H1 (cell line): ENCODE measurements at regions not wholly inside any gene's neighbourhood (a gene's known extent, or its start where the extent isn't known, plus 50 kb on each side); places are given as distances from the start of the nearest gene placed in this dataset.

ENCODE experiments used
- CTCF ChIA-PET: fragments of 300-600 bp; sonication (Branson Sonifier 250); formaldehyde crosslinking; loops from one replicate; lab custom pipeline; 2021; ENCODE audit not compliant: partially characterized antibody; lab: Charles Lee
- POLR2A ChIA-PET: fragments of 300-600 bp; sonication (Branson Sonifier 250); formaldehyde crosslinking; loops from one replicate; lab custom pipeline; 2021; ENCODE audit warnings: inconsistent platforms; ENCODE audit not compliant: partially characterized antibody; lab: Charles Lee
- DNase-seq, 2 experiments: peaks; one replicate each; pipeline versions ENCODE4 v3.0.0 to v3.0.0-alpha.2; 2010 to 2022; ENCODE audit warnings: low spot score in 2 of 2, low read depth in 1 of 2, mixed read lengths in 1 of 2
- FAIRE-seq: peaks from 2 replicates; lab custom pipeline; 2011; peaks lifted over from hg19 to GRCh38; lab: Jason Lieb, UNC
- H2AFZ ChIP-seq: 2 replicates; pipeline ENCODE4 v1.8.1; 2012; ENCODE audit warnings: low read length, inconsistent platforms
- H2AK5ac ChIP-seq: 2 replicates; pipeline ENCODE4 v1.6.1; 2013; ENCODE audit warnings: low read depth, low read length
- H2BK120ac ChIP-seq: replicated peaks from 2 replicates; pipeline ENCODE3; 2013; ENCODE audit warnings: low read depth, low read length, inconsistent platforms
- H2BK12ac ChIP-seq: 2 replicates; pipeline ENCODE4 v1.6.1; 2013; ENCODE audit warnings: low read depth, low read length
- H2BK15ac ChIP-seq: 2 replicates; pipeline ENCODE4 v1.6.1; 2013; ENCODE audit warnings: low read length
- H2BK20ac ChIP-seq: 2 replicates; pipeline ENCODE4 v1.6.1; 2013; ENCODE audit warnings: low read length
- H2BK5ac ChIP-seq: 2 replicates; pipeline ENCODE4 v1.6.1; 2013; ENCODE audit warnings: low read depth, low read length
- H3K14ac ChIP-seq: 2 replicates; pipeline ENCODE4 v1.6.1; 2013; ENCODE audit warnings: inconsistent platforms; ENCODE audit not compliant: insufficient read length
- H3K18ac ChIP-seq: 2 replicates; pipeline ENCODE4 v1.6.1; 2013; ENCODE audit warnings: low read length; ENCODE audit errors: extremely low read depth
- H3K23ac ChIP-seq: 2 replicates; pipeline ENCODE4 v1.6.1; 2013; ENCODE audit warnings: inconsistent platforms; ENCODE audit not compliant: insufficient read length
- H3K23me2 ChIP-seq: 2 replicates; pipeline ENCODE4 v1.6.1; 2013; ENCODE audit warnings: low read depth, low read length
- H3K27ac ChIP-seq: 2 replicates; pipeline ENCODE4 v1.6.1; 2011; ENCODE audit warnings: low read depth, low read length, inconsistent platforms
- H3K27me3 ChIP-seq, 4 experiments: replicated peaks in 1 of 4; 1 replicate in 1 of 4; 2 replicates in 3 of 4; pipeline versions ENCODE4 v1.6.1 to v1.8.1; 2011 to 2013; ENCODE audit warnings: low read length in 3 of 4, mild to moderate bottlenecking in 3 of 4, inconsistent platforms in 2 of 4, mixed read lengths in 2 of 4, moderate library complexity in 1 of 4; ENCODE audit not compliant: control insufficient read depth in 3 of 4, insufficient read depth in 3 of 4; ENCODE audit errors: extremely low read depth in 1 of 4
- H3K36me3 ChIP-seq, 4 experiments: 2 replicates each; pipeline versions ENCODE4 v1.6.1 to v1.8.1; 2011 to 2013; ENCODE audit warnings: mild to moderate bottlenecking in 4 of 4, low read length in 3 of 4, moderate library complexity in 2 of 4, control low read depth in 1 of 4, inconsistent platforms in 1 of 4; ENCODE audit not compliant: insufficient read depth in 4 of 4, control insufficient read depth in 2 of 4
- H3K4ac ChIP-seq: replicated peaks from 2 replicates; pipeline ENCODE3; 2013; ENCODE audit warnings: low read length, low read depth, mixed read lengths, inconsistent platforms; ENCODE audit not compliant: insufficient read length
- H3K4me1 ChIP-seq, 4 experiments: replicated peaks in 1 of 4; 1 replicate in 1 of 4; 2 replicates in 3 of 4; pipeline versions ENCODE4 v1.6.1 to v1.8.1; 2011 to 2013; ENCODE audit warnings: low read length in 3 of 4, inconsistent platforms in 2 of 4, mixed read lengths in 1 of 4; ENCODE audit not compliant: insufficient read depth in 4 of 4, control insufficient read depth in 3 of 4
- H3K4me2 ChIP-seq, 2 experiments: 2 replicates each; pipeline versions ENCODE4 v1.6.1 to v1.8.1; 2011 to 2013; ENCODE audit warnings: low read depth in 2 of 2, low read length in 2 of 2, control low read depth in 1 of 2, inconsistent platforms in 1 of 2, mild to moderate bottlenecking in 1 of 2; ENCODE audit not compliant: insufficient read depth in 1 of 2
- H3K4me3 ChIP-seq, 4 experiments: fragments of 200-600, 300-600 bp in 1 of 4; sonication (generic), shearing (Covaris generic), sonication (Bioruptor Twin) in 1 of 4; 2 replicates each; pipeline versions ENCODE4 v1.5.1 to v1.8.1; 2011 to 2016; ENCODE audit warnings: low read length in 4 of 4, low read depth in 3 of 4, control low read depth in 2 of 4, inconsistent platforms in 2 of 4, mild to moderate bottlenecking in 2 of 4, mixed read lengths in 1 of 4, moderate library complexity in 1 of 4; ENCODE audit not compliant: insufficient read depth in 2 of 4; ENCODE audit errors: extremely low read depth in 1 of 4
- H3K56ac ChIP-seq: replicated peaks from 2 replicates; pipeline ENCODE3; 2013; ENCODE audit warnings: low read depth, mild to moderate bottlenecking, mixed read lengths, low read length, inconsistent platforms; ENCODE audit not compliant: insufficient read length
- H3K79me1 ChIP-seq: 2 replicates; pipeline ENCODE4 v1.6.1; 2013; ENCODE audit warnings: low read depth, low read length, control low read depth
- H3K79me2 ChIP-seq, 2 experiments: 2 replicates each; pipeline versions ENCODE4 v1.6.1 to v1.8.1; 2012 to 2013; ENCODE audit warnings: low read length in 2 of 2, mild to moderate bottlenecking in 2 of 2, inconsistent platforms in 1 of 2; ENCODE audit not compliant: insufficient read depth in 2 of 2, control insufficient read depth in 1 of 2
- H3K9ac ChIP-seq, 4 experiments: replicated peaks in 1 of 4; 1 replicate in 1 of 4; 2 replicates in 3 of 4; pipeline versions ENCODE4 v1.6.1 to v1.8.1; 2011 to 2013; ENCODE audit warnings: low read depth in 3 of 4, low read length in 3 of 4, control low read depth in 2 of 4, mild to moderate bottlenecking in 2 of 4, moderate library complexity in 2 of 4, inconsistent platforms in 1 of 4; ENCODE audit errors: extremely low read depth in 1 of 4
- H3K9me3 ChIP-seq, 2 experiments: 2 replicates each; pipeline versions ENCODE4 v1.6.1 to v1.8.1; 2012 to 2013; ENCODE audit warnings: mild to moderate bottlenecking in 2 of 2, moderate library complexity in 2 of 2, control low read depth in 1 of 2, inconsistent platforms in 1 of 2, low read depth in 1 of 2, low read length in 1 of 2, mixed read lengths in 1 of 2; ENCODE audit not compliant: insufficient read depth in 2 of 2
- H4K20me1 ChIP-seq, 2 experiments: replicated peaks in 1 of 2; 2 replicates each; pipeline versions ENCODE3 to v1.8.1; 2011 to 2013; ENCODE audit warnings: inconsistent platforms in 2 of 2, low read length in 2 of 2, mild to moderate bottlenecking in 1 of 2; ENCODE audit not compliant: insufficient read depth in 2 of 2, control insufficient read depth in 1 of 2
- H4K5ac ChIP-seq: 2 replicates; pipeline ENCODE4 v1.6.1; 2013; ENCODE audit warnings: low read length, low read depth, mixed read lengths, inconsistent platforms; ENCODE audit not compliant: insufficient read length
- H4K8ac ChIP-seq: 2 replicates; pipeline ENCODE4 v1.8.0; 2013; ENCODE audit warnings: mild to moderate bottlenecking, moderate library complexity, low read length, inconsistent platforms; ENCODE audit not compliant: insufficient read depth; ENCODE audit errors: extremely low read depth
- H4K91ac ChIP-seq: replicated peaks from 2 replicates; pipeline ENCODE3; 2013; ENCODE audit warnings: low read length, mixed read lengths, inconsistent platforms; ENCODE audit not compliant: insufficient read length
- BACH1 ChIP-seq: IDR thresholded peaks from 2 replicates; pipeline ENCODE4 v1.6.1; 2012; ENCODE audit warnings: low read length, improper control_type of control experiment
- CBX5 ChIP-seq: fragments of 300-800, 300-1000 bp; sonication (generic); IDR thresholded peaks from 2 replicates; pipeline ENCODE4 v1.7.1; 2016; ENCODE audit warnings: antibody characterized with exemption, low read length, low read depth
- CHD2 ChIP-seq: IDR thresholded peaks from 2 replicates; pipeline ENCODE4 v1.6.1; 2012; ENCODE audit warnings: low read length, improper control_type of control experiment
- CTCF ChIP-seq, 3 experiments: IDR thresholded peaks; 1 replicate in 2 of 3; 2 replicates in 1 of 3; pipeline versions ENCODE4 v1.5.1 to v1.6.1; 2011; ENCODE audit warnings: low read length in 3 of 3, mild to moderate bottlenecking in 3 of 3, inconsistent platforms in 2 of 3, low read depth in 1 of 3, moderate library complexity in 1 of 3; ENCODE audit not compliant: insufficient read depth in 1 of 3; ENCODE audit errors: control extremely low read depth in 1 of 3
- EGR1 ChIP-seq: IDR thresholded peaks from 2 replicates; pipeline ENCODE4 v1.6.1; 2011; ENCODE audit warnings: low read depth, low read length, borderline replicate concordance
- HDAC2 ChIP-seq, 2 experiments: fragments of 300-600 bp in 1 of 2; sonication (generic) in 1 of 2; IDR thresholded peaks; 2 replicates each; pipeline ENCODE4 v1.6.1; 2011 to 2012; ENCODE audit warnings: low read depth in 2 of 2, low read length in 2 of 2, mild to moderate bottlenecking in 2 of 2, moderate library complexity in 2 of 2, borderline replicate concordance in 1 of 2, inconsistent platforms in 1 of 2
- JUND ChIP-seq: IDR thresholded peaks from 2 replicates; pipeline ENCODE4 v1.6.1; 2011; ENCODE audit warnings: mild to moderate bottlenecking, improper control_type of control experiment, low read length
- MAX ChIP-seq: IDR thresholded peaks from 2 replicates; pipeline ENCODE4 v1.6.1; 2012; ENCODE audit warnings: inconsistent platforms
- NANOG ChIP-seq: IDR thresholded peaks from 2 replicates; pipeline ENCODE4 v1.6.1; 2011; ENCODE audit warnings: low read length, low read depth, mild to moderate bottlenecking, inconsistent platforms; ENCODE audit not compliant: insufficient read depth, poor library complexity, severe bottlenecking
- POLR2AphosphoS5 ChIP-seq: IDR thresholded peaks from 2 replicates; pipeline ENCODE4 v1.6.1; 2011; ENCODE audit warnings: low read depth, low read length
- RFX5 ChIP-seq: IDR thresholded peaks from 2 replicates; pipeline ENCODE4 v1.6.1; 2011; ENCODE audit warnings: low read depth, low read length, improper control_type of control experiment, borderline replicate concordance
- SP1 ChIP-seq: IDR thresholded peaks from 2 replicates; pipeline ENCODE4 v1.6.1; 2011; ENCODE audit warnings: low read depth, low read length
- SRF ChIP-seq: IDR thresholded peaks from 2 replicates; pipeline ENCODE4 v1.6.1; 2011; ENCODE audit warnings: mild to moderate bottlenecking, low read depth, low read length, moderate library complexity
- WGBS, 2 experiments: shearing (Covaris generic) in 1 of 2; methylation state at CpG; one replicate each; pipeline versions ENCODE4 v1.1.6 to v1.1.7; 2013 to 2015; ENCODE audit warnings: low lambda C conversion rate in 2 of 2, mixed read lengths in 2 of 2, inconsistent platforms in 1 of 2, low coverage in 1 of 2, missing lambda C conversion rate in 1 of 2; ENCODE audit not compliant: insufficient replicate concordance in 2 of 2, insufficient coverage in 1 of 2, insufficient read length in 1 of 2; ENCODE audit errors: extremely low coverage in 1 of 2, missing lambda C conversion rate in 1 of 2; 5-methylcytosine and 5-hydroxymethylcytosine counted together

- WGBS, 2 experiments = 85% methylated on average over 1 of the region's 1 CpG; no CpG with 5 or more reads in 1 of the 2 experiments
- H2BK120ac ChIP-seq = no peak overlapping the region
- no peaks in the 10 kb centered on the region for H4K20me1 ChIP-seq
- H3K27ac ChIP-seq = no peak overlapping the region
- H3K56ac ChIP-seq = no peak overlapping the region
- no peak overlapping the region for H2BK5ac ChIP-seq
- no peaks in the 10 kb centered on the region for H3K36me3 ChIP-seq
- H3K9me3 ChIP-seq = no peaks in the 10 kb centered on the region
- ChIA-PET POLR2A (no interaction called here), CTCF (no interaction called here)
- H4K8ac ChIP-seq = no peak overlapping the region
- no peak overlapping the region for H3K4ac ChIP-seq
- DNase-seq (no peak), FAIRE-seq (no peak)
- H2BK12ac ChIP-seq = no peak overlapping the region
- H3K4me3 ChIP-seq = no peak overlapping the region
- H3K4me1 ChIP-seq = no peaks in the 10 kb centered on the region
- no peak overlapping the region for H2AK5ac ChIP-seq
- TF ChIP-seq CHD2 (no peak), CBX5 (no peak), BACH1 (no peak), SRF (no peak), SP1 (no peak), MAX (no peak), RFX5 (no peak), POLR2AphosphoS5 (no peak), CTCF (IDR thresholded peaks at IDR 0.05; ENCODE audit: control extremely low read depth in 1 of 3, insufficient read depth in 1 of 3, low read depth in 1 of 3, low read length in 3 of 3) (no peak), NANOG (no peak), HDAC2 (IDR thresholded peaks at IDR 0.05; ENCODE audit: borderline replicate concordance in 1 of 2, low read depth in 2 of 2, low read length in 2 of 2) (no peak), EGR1 (no peak), JUND (no peak)
- H4K5ac ChIP-seq = no peak overlapping the region
- no peak overlapping the region for H4K91ac ChIP-seq
- no peak overlapping the region for H3K18ac ChIP-seq
- H3K14ac ChIP-seq = no peak overlapping the region
- no peak overlapping the region for H3K9ac ChIP-seq
- no peaks in the 10 kb centered on the region for H3K27me3 ChIP-seq
- no peak overlapping the region for H3K4me2 ChIP-seq
- H3K79me2 ChIP-seq = no peaks in the 10 kb centered on the region
- H2BK15ac ChIP-seq = no peak overlapping the region
- no peak overlapping the region for H2BK20ac ChIP-seq
- no peak overlapping the region for H3K23ac ChIP-seq
- H3K23me2 ChIP-seq = no peaks in the 10 kb centered on the region
- H3K79me1 ChIP-seq = no peaks in the 10 kb centered on the region
- H2AFZ ChIP-seq = no peak overlapping the region
These were observed 147.9 kb upstream of the RGS18 start for GRCh38 chr1:192010406-192010805.
